ENCODE measurements at regions not wholly inside any gene's neighbourhood (a gene's known extent, or its start where the extent isn't known, plus 50 kb on each side); places are given as distances from the start of the nearest gene placed in this dataset.

DNA sequence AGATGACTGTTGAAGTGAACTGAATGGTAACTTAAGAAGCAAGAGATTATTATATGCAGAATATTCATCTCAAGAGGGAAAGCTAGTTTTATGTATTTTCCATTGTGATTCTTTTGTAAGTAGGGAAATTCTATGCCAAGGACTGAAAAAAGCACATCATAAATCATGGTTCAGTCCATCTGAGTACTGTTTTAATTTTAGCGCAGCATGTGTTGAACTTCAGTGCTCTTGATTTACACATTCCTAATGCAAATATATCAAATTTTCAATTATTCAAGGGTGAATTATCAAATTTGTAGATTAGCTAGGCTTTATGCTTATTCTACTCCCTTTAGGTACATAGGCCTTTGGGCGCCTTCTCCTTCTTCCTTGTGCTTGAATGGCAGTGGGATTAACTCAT is 50.3 kb upstream of the TCF12 start:
- Mint-ChIP-seq H3K27ac (no peak overlapping the region), H3K4me3 (no peak overlapping the region), H3K9me3 (no peaks in the 10 kb centered on the region), H3K27me3 (no peaks in the 10 kb centered on the region), H3K4me1 (no peaks in the 10 kb centered on the region), H3K36me3 (no peaks in the 10 kb centered on the region)
- Histone ChIP-seq H3K27ac (ENCODE audit: low read depth, low read length) (no peak overlapping the region), H3K4me1 (ENCODE audit: insufficient read depth, low read length) (no peaks in the 10 kb centered on the region), H3K4me3 (ENCODE audit: low read length) (no peak overlapping the region), H3K36me3 (ENCODE audit: insufficient read depth, low read length) (no peaks in the 10 kb centered on the region), H3K27me3 (ENCODE audit: insufficient read depth, low read length, poor library complexity, severe bottlenecking) (no peaks in the 10 kb centered on the region), H3K9me3 (ENCODE audit: low read length) (no peaks in the 10 kb centered on the region)
- ChIA-PET CTCF (no interaction called here), POLR2A (no interaction called here)
- no peak for DNase-seq

DNA sequence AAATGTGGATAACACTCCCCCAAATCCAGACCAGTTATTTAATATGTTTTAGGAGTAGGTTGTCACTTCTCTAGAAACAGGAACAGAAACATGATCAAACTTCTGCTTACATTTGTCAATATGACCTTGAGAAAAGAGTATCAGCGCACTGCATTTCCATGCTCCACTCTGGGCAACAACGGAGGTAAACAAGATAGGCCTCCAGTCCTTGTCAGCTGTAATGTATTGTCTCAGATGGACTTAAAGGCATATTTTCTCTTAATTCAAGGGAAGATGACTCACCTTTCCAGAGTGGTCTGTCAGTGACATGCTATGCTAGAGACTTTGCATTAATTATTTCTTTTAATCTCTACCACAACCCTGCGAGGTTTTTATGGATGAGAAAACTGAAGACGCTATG is 51.6 kb upstream of the TCF12 start:
- POLR2A ChIA-PET = no interaction called here
- Histone ChIP-seq H3K4me1 (ENCODE audit: insufficient read depth, low read length) (no peaks in the 10 kb centered on the region), H3K4me3 (ENCODE audit: low read length) (no peak overlapping the region), H3K9me3 (ENCODE audit: low read length) (no peaks in the 10 kb centered on the region), H3K36me3 (ENCODE audit: insufficient read depth, low read length) (no peaks in the 10 kb centered on the region), H3K27ac (ENCODE audit: low read depth, low read length) (no peak overlapping the region), H3K27me3 (ENCODE audit: insufficient read depth, low read length, poor library complexity, severe bottlenecking) (no peaks in the 10 kb centered on the region)
- H3K9me3 Mint-ChIP-seq = no peaks in the 10 kb centered on the region
- no peak for DNase-seq
- no peak overlapping the region for H3K27ac Mint-ChIP-seq
- peaks cover 0 to 5% (median 0%) of the 10 kb centered on the region in 3 donors for H3K36me3 Mint-ChIP-seq
- CTCF ChIA-PET = no interaction called here
- H3K27me3 Mint-ChIP-seq = no peaks in the 10 kb centered on the region
- no peaks in the 10 kb centered on the region for H3K4me1 Mint-ChIP-seq
- no peak overlapping the region for H3K4me3 Mint-ChIP-seq

DNA sequence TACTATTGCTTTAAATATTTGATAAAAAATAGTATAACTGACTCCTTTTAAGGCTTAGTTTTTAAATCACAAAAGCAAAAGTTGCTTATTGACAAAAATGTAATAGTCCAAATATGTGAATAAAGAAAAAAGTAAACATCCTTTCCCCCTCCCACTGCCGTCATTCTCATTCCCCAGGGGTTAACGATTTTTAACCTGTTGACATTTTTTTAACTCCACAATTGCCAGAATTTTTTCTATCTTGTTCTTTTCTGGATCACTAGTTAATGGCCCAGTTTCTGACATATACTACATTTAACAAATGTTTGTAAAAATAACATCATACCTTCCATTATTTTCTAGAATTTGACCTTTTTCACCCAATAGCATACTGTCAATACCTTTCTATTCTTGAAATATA is 60.6 kb upstream of the TCF12 start:
- Histone ChIP-seq H3K36me3 (ENCODE audit: insufficient read depth, low read length) (no peaks in the 10 kb centered on the region), H3K9me3 (ENCODE audit: low read length) (no peaks in the 10 kb centered on the region), H3K4me3 (ENCODE audit: low read length) (no peak overlapping the region), H3K4me1 (ENCODE audit: insufficient read depth, low read length) (no peaks in the 10 kb centered on the region), H3K27ac (ENCODE audit: low read depth, low read length) (no peak overlapping the region), H3K27me3 (ENCODE audit: insufficient read depth, low read length, poor library complexity, severe bottlenecking) (no peaks in the 10 kb centered on the region)
- Mint-ChIP-seq H3K27me3 (peaks cover 6 to 9% of the 10 kb centered on the region in 2 donors), H3K4me3 (no peak overlapping the region), H3K27ac (no peak overlapping the region), H3K36me3 (peaks cover 0 to 21% (median 2%) of the 10 kb centered on the region in 3 donors), H3K4me1 (no peaks in the 10 kb centered on the region), H3K9me3 (no peaks in the 10 kb centered on the region)
- CTCF ChIA-PET = no interaction called here
- POLR2A ChIA-PET = no interaction called here
- no peak for DNase-seq

DNA sequence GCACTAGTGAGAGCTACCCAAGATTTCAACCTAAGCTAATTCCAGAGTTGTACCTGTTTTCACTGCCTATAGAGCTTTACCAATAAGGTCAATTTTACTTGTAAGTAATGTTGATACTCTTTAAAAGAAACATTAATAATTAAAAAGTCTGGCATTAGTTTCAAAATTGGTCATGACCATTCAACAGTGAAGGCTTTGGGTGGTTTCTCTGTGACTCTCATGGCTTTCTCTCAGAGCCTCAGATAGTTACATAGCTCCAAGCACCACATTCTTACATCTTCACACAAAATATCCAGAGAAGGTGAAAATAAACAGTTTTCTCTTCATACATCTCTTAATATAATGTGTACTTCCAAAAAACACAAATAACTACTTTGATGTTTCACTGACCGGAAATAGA is 61.5 kb upstream of the TCF12 start:
- Histone ChIP-seq H3K9me3 (ENCODE audit: low read length) (no peaks in the 10 kb centered on the region), H3K27me3 (ENCODE audit: insufficient read depth, low read length, poor library complexity, severe bottlenecking) (no peaks in the 10 kb centered on the region), H3K4me1 (ENCODE audit: insufficient read depth, low read length) (no peaks in the 10 kb centered on the region), H3K36me3 (ENCODE audit: insufficient read depth, low read length) (no peaks in the 10 kb centered on the region), H3K27ac (ENCODE audit: low read depth, low read length) (no peak overlapping the region), H3K4me3 (ENCODE audit: low read length) (no peak overlapping the region)
- H3K9me3 Mint-ChIP-seq = no peaks in the 10 kb centered on the region
- DNase-seq = no peak
- no peak overlapping the region for H3K4me3 Mint-ChIP-seq
- POLR2A ChIA-PET = no interaction called here
- peaks cover 6 to 9% of the 10 kb centered on the region in 2 donors for H3K27me3 Mint-ChIP-seq
- no peaks in the 10 kb centered on the region for H3K4me1 Mint-ChIP-seq
- H3K27ac Mint-ChIP-seq = no peak overlapping the region
- H3K36me3 Mint-ChIP-seq = peaks cover 0 to 21% (median 2%) of the 10 kb centered on the region in 3 donors
- CTCF ChIA-PET = no interaction called here

DNA sequence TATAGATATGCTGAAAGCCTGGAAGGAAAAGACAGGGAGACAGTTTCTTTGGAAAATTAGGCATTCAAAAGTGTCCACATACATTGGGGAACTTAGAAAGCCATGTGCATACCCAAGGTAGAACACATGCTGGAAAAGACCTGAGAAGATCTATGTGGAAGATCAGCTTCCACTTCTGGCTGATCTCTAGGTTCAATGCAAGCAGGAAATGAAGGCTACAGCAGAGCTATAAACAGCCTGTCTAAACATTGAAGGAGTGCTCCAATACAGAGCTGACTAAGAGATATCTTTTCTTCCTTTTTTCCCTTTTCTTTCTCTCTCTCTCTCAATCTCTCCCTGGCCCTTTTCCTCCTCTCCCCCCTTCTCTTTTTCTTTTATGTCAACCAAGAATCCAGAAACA is 73.6 kb upstream of the TCF12 start:
- peaks cover 3 to 19% (median 6%) of the 10 kb centered on the region in 3 donors for H3K36me3 Mint-ChIP-seq
- Histone ChIP-seq H3K27me3 (ENCODE audit: insufficient read depth, low read length, poor library complexity, severe bottlenecking) (no peaks in the 10 kb centered on the region), H3K4me3 (ENCODE audit: low read length) (no peak overlapping the region), H3K36me3 (ENCODE audit: insufficient read depth, low read length) (no peaks in the 10 kb centered on the region), H3K27ac (ENCODE audit: low read depth, low read length) (no peak overlapping the region), H3K4me1 (ENCODE audit: insufficient read depth, low read length) (no peaks in the 10 kb centered on the region), H3K9me3 (ENCODE audit: low read length) (no peaks in the 10 kb centered on the region)
- H3K27ac Mint-ChIP-seq = peak overlapping the region in 1 of 8 donors; percentile 8
- no peaks in the 10 kb centered on the region for H3K4me1 Mint-ChIP-seq
- DNase-seq = no peak
- no peaks in the 10 kb centered on the region for H3K9me3 Mint-ChIP-seq
- ChIA-PET POLR2A (no interaction called here), CTCF (no interaction called here)
- H3K27me3 Mint-ChIP-seq = peaks cover 1 to 9% of the 10 kb centered on the region in 2 donors
- no peak overlapping the region for H3K4me3 Mint-ChIP-seq

DNA sequence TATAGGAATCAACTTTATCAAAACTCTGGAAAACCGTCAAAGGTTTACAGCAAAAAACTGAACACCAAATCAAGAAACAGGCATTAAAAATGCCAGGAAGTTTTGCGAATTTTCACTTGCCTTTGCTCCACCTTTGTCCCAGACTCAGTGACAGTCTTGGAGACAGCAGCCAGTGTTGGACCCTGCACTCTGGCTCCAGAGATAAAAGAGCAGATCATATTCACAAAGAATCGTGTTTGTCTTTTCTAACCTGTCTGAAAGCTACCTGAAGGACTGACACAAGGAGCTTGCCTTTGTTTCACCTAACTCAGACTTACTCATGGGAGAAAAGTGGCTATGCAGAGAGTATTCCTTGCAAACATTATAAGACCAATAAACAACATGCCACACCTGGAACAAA is 74.0 kb upstream of the TCF12 start:
- DNase-seq = no peak
- Mint-ChIP-seq H3K9me3 (no peaks in the 10 kb centered on the region), H3K36me3 (peaks cover 3 to 18% (median 6%) of the 10 kb centered on the region in 3 donors), H3K27ac (peak overlapping the region in 1 of 8 donors; percentile 8), H3K27me3 (peaks cover 1 to 9% of the 10 kb centered on the region in 2 donors), H3K4me3 (no peak overlapping the region), H3K4me1 (peaks cover 0 to 3% (median 3%) of the 10 kb centered on the region in 3 donors)
- Histone ChIP-seq H3K27me3 (ENCODE audit: insufficient read depth, low read length, poor library complexity, severe bottlenecking) (no peaks in the 10 kb centered on the region), H3K4me1 (ENCODE audit: insufficient read depth, low read length) (no peaks in the 10 kb centered on the region), H3K9me3 (ENCODE audit: low read length) (no peaks in the 10 kb centered on the region), H3K4me3 (ENCODE audit: low read length) (no peak overlapping the region), H3K27ac (ENCODE audit: low read depth, low read length) (no peak overlapping the region), H3K36me3 (ENCODE audit: insufficient read depth, low read length) (no peaks in the 10 kb centered on the region)
- ChIA-PET POLR2A (no interaction called here), CTCF (no interaction called here)

DNA sequence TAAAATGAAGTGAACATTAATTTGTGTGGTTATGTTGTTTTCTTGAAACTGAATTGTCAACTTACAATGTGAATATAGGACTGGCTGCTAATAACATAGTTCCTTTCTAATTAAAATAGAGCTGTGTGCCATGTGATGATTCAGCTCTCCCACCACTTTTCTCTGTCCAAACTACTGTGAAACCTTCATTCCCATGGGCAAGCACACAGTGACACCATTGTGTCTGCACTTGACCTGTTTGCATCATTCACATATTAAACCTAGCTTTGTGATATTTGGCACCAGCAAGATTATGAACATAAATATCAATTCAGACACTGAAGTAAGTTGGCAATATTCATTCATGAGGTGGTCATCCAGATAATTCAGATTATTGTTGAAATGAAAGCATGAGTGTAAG is 78.8 kb upstream of the TCF12 start:
- no peak overlapping the region for H3K27ac ChIP-seq (ENCODE audit: low read depth, low read length)
- ChIA-PET CTCF (no interaction called here), POLR2A (no interaction called here)
- Mint-ChIP-seq H3K36me3 (peaks cover 0 to 3% (median 0%) of the 10 kb centered on the region in 3 donors), H3K4me3 (no peak overlapping the region), H3K4me1 (peaks cover 3 to 11% (median 5%) of the 10 kb centered on the region in 3 donors), H3K27me3 (peaks cover 0 to 9% of the 10 kb centered on the region in 2 donors), H3K27ac (no peak overlapping the region), H3K9me3 (no peaks in the 10 kb centered on the region)
- no peaks in the 10 kb centered on the region for H3K27me3 ChIP-seq (ENCODE audit: insufficient read depth, low read length, poor library complexity, severe bottlenecking)
- no peak for DNase-seq
- H3K36me3 ChIP-seq (ENCODE audit: insufficient read depth, low read length) = no peaks in the 10 kb centered on the region
- no peaks in the 10 kb centered on the region for H3K4me1 ChIP-seq (ENCODE audit: insufficient read depth, low read length)
- no peaks in the 10 kb centered on the region for H3K9me3 ChIP-seq (ENCODE audit: low read length)
- no peak overlapping the region for H3K4me3 ChIP-seq (ENCODE audit: low read length)

DNA sequence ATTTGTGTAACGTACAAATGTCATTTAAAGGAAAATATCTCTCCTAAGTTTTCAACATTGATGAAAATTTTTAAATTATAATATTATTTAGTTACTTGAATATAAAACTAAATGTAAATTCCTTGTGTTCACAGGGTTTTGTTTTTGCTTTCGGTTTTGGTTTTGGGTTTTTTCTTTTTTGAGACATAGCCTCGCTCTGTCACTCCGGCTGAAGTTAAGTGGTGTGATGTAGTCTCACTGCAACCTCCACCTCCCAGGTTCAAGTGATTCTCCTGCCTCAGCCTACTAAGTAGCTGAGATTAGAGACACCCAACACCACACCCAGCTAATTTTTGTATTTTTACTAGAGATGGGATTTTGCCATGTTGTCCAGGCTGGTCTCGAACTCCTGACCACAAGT is 79.3 kb upstream of the TCF12 start:
- Histone ChIP-seq H3K27me3 (ENCODE audit: insufficient read depth, low read length, poor library complexity, severe bottlenecking) (no peaks in the 10 kb centered on the region), H3K36me3 (ENCODE audit: insufficient read depth, low read length) (no peaks in the 10 kb centered on the region), H3K9me3 (ENCODE audit: low read length) (no peaks in the 10 kb centered on the region), H3K4me1 (ENCODE audit: insufficient read depth, low read length) (no peaks in the 10 kb centered on the region), H3K4me3 (ENCODE audit: low read length) (no peak overlapping the region), H3K27ac (ENCODE audit: low read depth, low read length) (no peak overlapping the region)
- CTCF ChIA-PET = no interaction called here
- no peak for DNase-seq
- Mint-ChIP-seq H3K27me3 (peaks cover 0 to 9% of the 10 kb centered on the region in 2 donors), H3K4me3 (peak overlapping the region in 1 of 7 donors; percentile 12), H3K9me3 (no peaks in the 10 kb centered on the region), H3K27ac (no peak overlapping the region), H3K36me3 (peaks cover 0 to 3% (median 0%) of the 10 kb centered on the region in 3 donors), H3K4me1 (peaks cover 3 to 11% (median 5%) of the 10 kb centered on the region in 3 donors)
- POLR2A ChIA-PET = no interaction called here

DNA sequence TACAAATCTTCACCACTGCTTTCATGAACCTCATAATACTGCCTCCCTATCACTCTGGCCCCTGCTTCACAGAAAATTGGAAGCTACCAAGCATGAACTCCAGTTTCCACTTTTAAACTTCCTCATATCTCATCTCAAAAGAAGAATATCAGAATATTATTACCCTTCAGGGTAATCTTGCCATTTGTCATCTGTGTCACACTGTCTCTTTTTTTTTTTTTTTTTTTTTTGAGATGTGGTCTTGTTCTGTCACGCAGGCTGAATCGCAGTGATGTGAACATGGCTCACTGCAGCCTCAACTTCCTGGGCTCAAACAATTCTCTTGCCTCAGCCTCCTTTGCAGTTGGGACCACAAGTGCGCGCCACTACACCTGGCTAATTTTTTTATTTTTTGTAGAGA is 80.4 kb upstream of the TCF12 start:
- Histone ChIP-seq H3K4me3 (ENCODE audit: low read length) (no peak overlapping the region), H3K4me1 (ENCODE audit: insufficient read depth, low read length) (no peaks in the 10 kb centered on the region), H3K27ac (ENCODE audit: low read depth, low read length) (no peak overlapping the region), H3K27me3 (ENCODE audit: insufficient read depth, low read length, poor library complexity, severe bottlenecking) (no peaks in the 10 kb centered on the region), H3K9me3 (ENCODE audit: low read length) (no peaks in the 10 kb centered on the region), H3K36me3 (ENCODE audit: insufficient read depth, low read length) (no peaks in the 10 kb centered on the region)
- ChIA-PET POLR2A (no interaction called here), CTCF (no interaction called here)
- Mint-ChIP-seq H3K4me3 (peak overlapping the region in 1 of 7 donors; percentile 11), H3K36me3 (peaks cover 0 to 3% (median 0%) of the 10 kb centered on the region in 3 donors), H3K4me1 (peaks cover 3 to 11% (median 5%) of the 10 kb centered on the region in 3 donors), H3K27ac (no peak overlapping the region), H3K27me3 (peaks cover 0 to 9% of the 10 kb centered on the region in 2 donors), H3K9me3 (no peaks in the 10 kb centered on the region)
- DNase-seq = no peak

Measured in CD8-positive, alpha-beta memory T cell (primary cell).